Stimulated activated CD4-positive, alpha-beta T cell treated with anti-CD3 and anti-CD28 coated beads, Interleukin-1b, Interleukin-23, amount 100 ng/mL, for 24 hours (primary cell): ENCODE measurements at regions not wholly inside any gene's neighbourhood (a gene's known extent, or its start where the extent isn't known, plus 50 kb on each side); places are given as distances from the start of the nearest gene placed in this dataset.

Experiments used
- DNase-seq, 4 experiments: peaks; one replicate each; pipeline ENCODE4 v3.0.0-alpha.2; 2020; ENCODE audit warnings: low read depth in 4 of 4, low spot score in 1 of 4

GRCh38 chr10:31709476-31709875, 219.2 kb downstream of the ARHGAP12 start:
- no peak for DNase-seq

GRCh38 chr10:31709028-31709427, 219.6 kb downstream of the ARHGAP12 start:
- DNase-seq = no peak

- DNase-seq = no peak
These were observed 220.2 kb downstream of the ARHGAP12 start for GRCh38 chr10:31708474-31708873.

- no peak for DNase-seq
These were observed 220.6 kb downstream of the ARHGAP12 start for GRCh38 chr10:31708046-31708445.

- peak in 3 of 4 experiments; percentile 21 to 57 (median 25) for DNase-seq
These were observed 221.3 kb downstream of the ARHGAP12 start for GRCh38 chr10:31707093-31708039.

GRCh38 chr10:31706464-31707092, 222.1 kb downstream of the ARHGAP12 start:
- DNase-seq = no peak

- DNase-seq = no peak
These were observed 223.5 kb downstream of the ARHGAP12 start for GRCh38 chr10:31705136-31705535.

GRCh38 chr10:31704195-31704594, 224.4 kb downstream of the ARHGAP12 start:
- no peak for DNase-seq

- DNase-seq = no peak
These were observed 225.7 kb downstream of the ARHGAP12 start for GRCh38 chr10:31702954-31703353.

- no peak for DNase-seq
These were observed 226.6 kb downstream of the ARHGAP12 start for GRCh38 chr10:31702005-31702404.

GRCh38 chr10:31701546-31701945, 227.1 kb downstream of the ARHGAP12 start:
- no peak for DNase-seq

- no peak for DNase-seq
These were observed 228.4 kb downstream of the ARHGAP12 start for GRCh38 chr10:31700181-31700611.

- DNase-seq = no peak
These were observed 230.3 kb downstream of the ARHGAP12 start for GRCh38 chr10:31698181-31698830.

GRCh38 chr10:31697271-31698180, 231.1 kb downstream of the ARHGAP12 start:
- DNase-seq = no peak

GRCh38 chr10:31694929-31695837, 233.4 kb downstream of the ARHGAP12 start:
- DNase-seq = no peak

- DNase-seq = no peak
These were observed 234.4 kb downstream of the ARHGAP12 start for GRCh38 chr10:31694126-31694685.

GRCh38 chr10:31693491-31693890, 235.1 kb downstream of the ARHGAP12 start:
- no peak for DNase-seq

- no peak for DNase-seq
These were observed 239.4 kb downstream of the ARHGAP12 start for GRCh38 chr10:31689233-31689632.
